Endothelial cell of umbilical vein (primary cell): ENCODE measurements at regions not wholly inside any gene's neighbourhood (a gene's known extent, or its start where the extent isn't known, plus 50 kb on each side); places are given as distances from the start of the nearest gene placed in this dataset.

ENCODE experiments used
- BruUV-seq: library from RNA; stranded (reverse); fragments of 400-500 nt; replicated peaks from 2 replicates; lab custom pipeline; 2021; lab: Mats Ljungman, UMichigan
- CTCF ChIA-PET: fragments of 300-600, 350-600 bp; sonication (Branson Sonifier 250); formaldehyde crosslinking; loops from one replicate; lab custom pipeline; 2021; ENCODE audit warnings: antibody characterized with exemption, inconsistent platforms; lab: Charles Lee
- POLR2A ChIA-PET: fragments of 300-600, 350-600 bp; sonication (Branson Sonifier 250); formaldehyde crosslinking; loops from one replicate; lab custom pipeline; 2021; ENCODE audit warnings: antibody characterized with exemption, inconsistent platforms; lab: Charles Lee
- DNase-seq: peaks from one replicate; pipeline ENCODE4 v3.0.0-alpha.2; 2011; ENCODE audit warnings: low read depth, low spot score
- FAIRE-seq: peaks from 2 replicates; lab custom pipeline; 2011; peaks lifted over from hg19 to GRCh38; lab: Jason Lieb, UNC
- H2AFZ ChIP-seq: 2 replicates; pipeline ENCODE4 v1.6.0; 2012; ENCODE audit warnings: low read depth, low read length, control low read depth, inconsistent platforms
- H3K27ac ChIP-seq: 2 replicates; pipeline ENCODE4 v1.5.1; 2011; ENCODE audit warnings: low read depth, mild to moderate bottlenecking, control low read depth, low read length, moderate library complexity; ENCODE audit not compliant: insufficient read depth
- H3K27me3 ChIP-seq, 2 experiments: 2 replicates each; pipeline versions ENCODE4 v1.6.0 to v1.6.1; 2011; ENCODE audit warnings: low read length in 2 of 2, mixed read lengths in 1 of 2; ENCODE audit not compliant: control insufficient read depth in 2 of 2, insufficient read depth in 2 of 2
- H3K36me3 ChIP-seq, 2 experiments: 2 replicates in 1 of 2; 3 replicates in 1 of 2; pipeline ENCODE4 v1.5.1; 2011; ENCODE audit warnings: low read length in 2 of 2, mild to moderate bottlenecking in 1 of 2, moderate library complexity in 1 of 2; ENCODE audit not compliant: control insufficient read depth in 2 of 2, insufficient read depth in 2 of 2; ENCODE audit errors: extremely low read depth in 1 of 2
- H3K4me1 ChIP-seq: 3 replicates; pipeline ENCODE4 v1.5.1; 2011; ENCODE audit warnings: mild to moderate bottlenecking, low read length; ENCODE audit not compliant: control insufficient read depth, insufficient read depth; ENCODE audit errors: extremely low read depth
- H3K4me2 ChIP-seq: 2 replicates; pipeline ENCODE4 v1.6.1; 2011; ENCODE audit warnings: low read length, control low read depth, mixed read lengths; ENCODE audit not compliant: insufficient read depth
- H3K4me3 ChIP-seq, 3 experiments: fragments of 200-600 bp in 1 of 3; sonication (generic), shearing (Covaris generic) in 1 of 3; replicated peaks in 1 of 3; 2 replicates each; pipeline ENCODE4 v1.5.1; 2011 to 2016; ENCODE audit warnings: control low read depth in 3 of 3, low read length in 3 of 3, mild to moderate bottlenecking in 2 of 3, inconsistent platforms in 1 of 3, low read depth in 1 of 3, moderate library complexity in 1 of 3; ENCODE audit not compliant: insufficient read depth in 1 of 3
- H3K79me2 ChIP-seq: 2 replicates; pipeline ENCODE4 v1.6.0; 2012; ENCODE audit warnings: low read length, inconsistent platforms; ENCODE audit not compliant: control insufficient read depth, insufficient read depth
- H3K9ac ChIP-seq: replicated peaks from 2 replicates; pipeline ENCODE3; 2011; ENCODE audit warnings: low read length, control low read depth; ENCODE audit not compliant: insufficient read depth; ENCODE audit errors: extremely low read depth
- H3K9me1 ChIP-seq: replicated peaks from 3 replicates; pipeline ENCODE4 v1.6.0; 2011; ENCODE audit warnings: mild to moderate bottlenecking, low read length; ENCODE audit not compliant: control insufficient read depth, insufficient read depth; ENCODE audit errors: extremely low read depth
- H3K9me3 ChIP-seq: replicated peaks from 2 replicates; pipeline ENCODE4 v1.5.1; 2012; ENCODE audit warnings: low read length, inconsistent platforms; ENCODE audit not compliant: control insufficient read depth, insufficient read depth
- H4K20me1 ChIP-seq: replicated peaks from 2 replicates; pipeline ENCODE3; 2011; ENCODE audit warnings: mild to moderate bottlenecking, low read length; ENCODE audit not compliant: control insufficient read depth, insufficient read depth; ENCODE audit errors: extremely low read depth
- CTCF ChIP-seq, 2 donors: IDR thresholded peaks; 1 replicate in 1 of 2; 2 replicates in 1 of 2; pipeline ENCODE4 v1.5.1; 2011; ENCODE audit warnings: low read length in 2 of 2, mild to moderate bottlenecking in 2 of 2, moderate library complexity in 2 of 2, control low read depth in 1 of 2, inconsistent platforms in 1 of 2, low read depth in 1 of 2; ENCODE audit not compliant: insufficient read depth in 1 of 2; ENCODE audit errors: extremely low read depth in 1 of 2
- EZH2 ChIP-seq: IDR thresholded peaks from 2 replicates; pipeline ENCODE4 v1.6.1; 2012; ENCODE audit warnings: borderline replicate concordance, low read depth, mild to moderate bottlenecking, moderate library complexity, low read length, inconsistent platforms; ENCODE audit not compliant: severe bottlenecking
- FOS ChIP-seq: IDR thresholded peaks from 2 replicates; pipeline ENCODE4 v1.6.1; 2011; ENCODE audit warnings: mild to moderate bottlenecking, low read length, moderate library complexity, borderline replicate concordance; ENCODE audit not compliant: insufficient read depth
- GATA2 ChIP-seq: IDR thresholded peaks from 2 replicates; pipeline ENCODE4 v1.7.0; 2011; ENCODE audit warnings: low read depth, mild to moderate bottlenecking, moderate library complexity, mixed read lengths, low read length; ENCODE audit not compliant: insufficient read length, insufficient read depth
- JUN ChIP-seq: IDR thresholded peaks from 2 replicates; pipeline ENCODE4 v1.6.1; 2011; ENCODE audit warnings: borderline replicate concordance, low read depth; ENCODE audit not compliant: insufficient read length, insufficient read depth
- MYC ChIP-seq: IDR thresholded peaks from one replicate; pipeline ENCODE4 v1.6.1; 2011; ENCODE audit warnings: mild to moderate bottlenecking, low read depth, low read length
- POLR2A ChIP-seq: IDR thresholded peaks from 2 replicates; pipeline ENCODE4 v1.6.1; 2012; ENCODE audit warnings: low read depth, mild to moderate bottlenecking, control low read depth, low read length
- POLR2AphosphoS5 ChIP-seq: IDR thresholded peaks from 2 replicates; pipeline ENCODE4 v1.6.1; 2012; ENCODE audit warnings: low read depth, mild to moderate bottlenecking, control low read depth, low read length, moderate library complexity; ENCODE audit not compliant: insufficient read depth
- dilution Hi-C: fragments of 300-500 bp; cut with MboI; formaldehyde crosslinking; loops from one replicate; pipeline ENCODE4 v1.15.0; 2019; ENCODE audit warnings: low sequenced_read_pairs; ENCODE audit not compliant: extremely low pct_ligation_motif_present
- intact Hi-C: fragments of 100-400 bp; cut with micrococcal nuclease; formaldehyde crosslinking; loops from one replicate; pipeline ENCODE4 v1.10.0; 2022
- TF ChIP-seq, protein P1 (sequence below): IDR thresholded peaks from 2 replicates; pipeline ENCODE4 v1.6.1; 2011; ENCODE audit not compliant: insufficient read depth, insufficient read length

DNA sequence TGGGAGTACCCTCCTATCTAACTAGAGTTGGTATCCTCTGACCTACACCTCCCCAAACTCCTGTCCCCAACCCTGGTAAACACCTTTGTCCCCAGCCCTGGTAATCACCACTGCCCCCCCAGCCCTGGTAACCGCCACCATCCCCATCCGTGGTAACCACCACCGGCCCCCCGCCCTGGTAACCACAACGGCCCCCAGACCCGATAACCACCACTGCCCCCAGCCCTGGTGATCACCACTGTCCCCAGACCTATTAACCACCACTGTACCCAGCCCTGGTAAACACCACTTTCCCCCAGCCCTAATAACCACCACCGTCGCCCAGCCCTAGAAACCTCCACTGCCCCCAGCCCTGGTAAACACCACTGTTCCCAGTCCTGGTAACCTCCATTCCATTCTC lies 820.2 kb upstream of the SALL3 start:
- Histone ChIP-seq H3K27me3 (no peaks in the 10 kb centered on the region), H4K20me1 (no peaks in the 10 kb centered on the region), H2AFZ (no peak overlapping the region), H3K4me2 (no peak overlapping the region), H3K9me3 (peaks cover 4% of the 10 kb centered on the region), H3K36me3 (no peaks in the 10 kb centered on the region), H3K27ac (no peak overlapping the region), H3K4me1 (no peaks in the 10 kb centered on the region), H3K79me2 (no peaks in the 10 kb centered on the region), H3K9me1 (no peaks in the 10 kb centered on the region), H3K4me3 (no peak overlapping the region), H3K9ac (no peak overlapping the region)
- dilution Hi-C loops (no loop called here), intact Hi-C loops (no loop called here)
- POLR2A ChIA-PET = no interaction called here
- no peak for DNase-seq
- no peak for FAIRE-seq
- CTCF ChIA-PET = no interaction called here
- TF ChIP-seq, protein P1, sequence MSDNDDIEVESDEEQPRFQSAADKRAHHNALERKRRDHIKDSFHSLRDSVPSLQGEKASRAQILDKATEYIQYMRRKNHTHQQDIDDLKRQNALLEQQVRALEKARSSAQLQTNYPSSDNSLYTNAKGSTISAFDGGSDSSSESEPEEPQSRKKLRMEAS = no peak
- TF ChIP-seq GATA2 = no peak
- TF ChIP-seq POLR2AphosphoS5 = no peak
- no peak for TF ChIP-seq MYC
- TF ChIP-seq FOS = no peak
- no peak for TF ChIP-seq JUN
- TF ChIP-seq POLR2A = no peak
- no peak for TF ChIP-seq CTCF (IDR thresholded peaks at IDR 0.05; ENCODE audit: extremely low read depth in 1 of 2, insufficient read depth in 1 of 2, low read depth in 1 of 2, low read length in 2 of 2)
- TF ChIP-seq EZH2 = no peak
- no TSS peak for BruUV-seq
